NT2/D1 (cell line): ENCODE measurements at regions not wholly inside any gene's neighbourhood (a gene's known extent, or its start where the extent isn't known, plus 50 kb on each side); places are given as distances from the start of the nearest gene placed in this dataset.

Experiments used
- SUZ12 ChIP-seq: IDR thresholded peaks from 2 replicates; pipeline ENCODE4 v1.6.1; 2011; ENCODE audit not compliant: insufficient read length, insufficient read depth; ENCODE audit errors: extremely low read depth
- YY1 ChIP-seq: IDR thresholded peaks from 2 replicates; pipeline ENCODE4 v1.6.1; 2011; ENCODE audit not compliant: insufficient read length, insufficient read depth

- TF ChIP-seq SUZ12 (no peak), YY1 (no peak)
These were observed 236.7 kb upstream of the GATB start for GRCh38 chr4:151997461-151997860.
